Activated T-cell treated with anti-CD3 and anti-CD28 coated beads, Interleukin-2, amount 50 U/mL, for 24 hours (primary cell): ENCODE measurements at regions not wholly inside any gene's neighbourhood (a gene's known extent, or its start where the extent isn't known, plus 50 kb on each side); places are given as distances from the start of the nearest gene placed in this dataset.

ENCODE experiments used
- DNase-seq: peaks from one replicate; pipeline ENCODE4 v3.0.0-alpha.2; 2020
- H3K27ac Mint-ChIP-seq: 2 replicates; pipeline ENCODE4 v1.8.0; 2020; ENCODE audit warnings: mild to moderate bottlenecking, mixed read lengths
- H3K27me3 Mint-ChIP-seq: 2 replicates; pipeline ENCODE4 v1.8.0; 2020; ENCODE audit warnings: mixed read lengths
- H3K36me3 Mint-ChIP-seq: 2 replicates; pipeline ENCODE4 v1.8.0; 2020; ENCODE audit warnings: low read depth, mixed read lengths
- H3K4me1 Mint-ChIP-seq: 2 replicates; pipeline ENCODE4 v1.8.0; 2020; ENCODE audit warnings: low read depth, mixed read lengths
- H3K4me3 Mint-ChIP-seq: 2 replicates; pipeline ENCODE4 v1.8.0; 2020; ENCODE audit warnings: mild to moderate bottlenecking, moderate library complexity, mixed read lengths
- H3K9me3 Mint-ChIP-seq: 2 replicates; pipeline ENCODE4 v1.8.0; 2020; ENCODE audit warnings: mixed read lengths

DNA sequence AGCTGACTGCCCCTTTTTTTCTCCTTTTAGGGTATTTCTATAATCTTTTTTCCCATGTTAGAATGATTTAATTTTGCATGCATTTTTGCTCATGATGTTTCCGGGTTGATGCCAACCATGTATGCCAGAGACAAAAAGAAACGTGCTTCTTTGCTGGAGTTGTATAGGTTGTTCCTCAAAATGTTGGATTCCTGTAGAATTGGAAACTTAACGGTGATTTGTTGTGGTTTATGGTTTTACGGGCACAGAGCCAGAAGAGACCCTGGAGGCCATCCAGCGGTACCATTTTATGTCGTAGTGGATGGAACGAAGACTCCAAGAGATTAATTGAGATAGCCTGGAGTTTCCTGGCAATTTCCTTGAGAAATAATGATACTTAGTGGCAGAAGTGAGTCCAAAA, 481.5 kb upstream of the RGMA start:
- Mint-ChIP-seq H3K9me3 (no peaks in the 10 kb centered on the region), H3K4me3 (no peak overlapping the region), H3K36me3 (no peaks in the 10 kb centered on the region)

DNA sequence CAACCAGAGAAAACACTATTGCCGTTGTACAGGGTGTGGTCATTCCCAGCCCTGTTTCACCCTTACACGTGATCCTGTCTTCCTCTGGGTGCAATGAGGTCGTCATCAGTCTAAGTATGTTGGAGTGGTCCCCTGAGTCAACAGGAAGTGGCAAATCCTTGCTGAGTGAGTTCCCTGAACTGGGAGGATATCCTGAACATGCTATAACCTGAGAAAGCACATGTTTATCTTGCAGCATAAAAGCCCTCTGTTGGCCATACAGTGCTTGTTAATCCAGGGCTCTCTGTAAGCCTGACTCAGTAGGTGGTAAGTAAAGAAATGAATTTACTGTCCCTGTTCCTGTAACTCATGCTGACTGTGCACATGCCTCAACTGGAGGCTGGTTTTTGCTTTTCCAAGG, 477.8 kb upstream of the RGMA start:
- no peaks in the 10 kb centered on the region for H3K36me3 Mint-ChIP-seq
- no peak overlapping the region for H3K27ac Mint-ChIP-seq
- no peak for DNase-seq
- H3K4me3 Mint-ChIP-seq, result no peak overlapping the region
- H3K9me3 Mint-ChIP-seq, result no peaks in the 10 kb centered on the region
- H3K27me3 Mint-ChIP-seq, result peaks cover 3% of the 10 kb centered on the region
- no peaks in the 10 kb centered on the region for H3K4me1 Mint-ChIP-seq

More for the DNA sequence above, 481.5 kb upstream of the RGMA start:
- DNase-seq, result no peak
- Mint-ChIP-seq H3K4me1 (no peaks in the 10 kb centered on the region), H3K27ac (no peak overlapping the region), H3K27me3 (peaks cover 6% of the 10 kb centered on the region)

DNA sequence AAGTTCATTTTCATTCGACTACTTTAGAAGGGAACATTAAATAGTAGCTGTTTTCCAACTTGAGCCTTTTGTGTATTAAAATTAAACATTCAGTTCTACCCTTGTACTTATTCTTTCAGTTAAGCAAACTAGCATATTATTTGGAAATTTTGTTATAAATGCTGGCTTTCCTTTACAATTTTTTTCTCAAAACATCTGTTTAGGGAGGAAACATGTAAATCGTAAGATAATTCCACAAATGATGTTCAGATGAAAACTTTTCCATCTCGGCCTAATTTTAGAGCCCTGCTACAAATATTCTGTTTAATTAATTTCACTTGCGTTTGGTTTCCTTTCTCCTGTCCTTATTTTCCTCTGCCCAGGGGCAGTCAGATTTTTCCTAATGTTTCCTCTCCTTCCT, 476.2 kb upstream of the RGMA start:
- Mint-ChIP-seq H3K4me1 (no peaks in the 10 kb centered on the region), H3K9me3 (no peaks in the 10 kb centered on the region), H3K27ac (no peak overlapping the region), H3K4me3 (no peak overlapping the region), H3K27me3 (no peaks in the 10 kb centered on the region), H3K36me3 (no peaks in the 10 kb centered on the region)
- no peak for DNase-seq

DNA sequence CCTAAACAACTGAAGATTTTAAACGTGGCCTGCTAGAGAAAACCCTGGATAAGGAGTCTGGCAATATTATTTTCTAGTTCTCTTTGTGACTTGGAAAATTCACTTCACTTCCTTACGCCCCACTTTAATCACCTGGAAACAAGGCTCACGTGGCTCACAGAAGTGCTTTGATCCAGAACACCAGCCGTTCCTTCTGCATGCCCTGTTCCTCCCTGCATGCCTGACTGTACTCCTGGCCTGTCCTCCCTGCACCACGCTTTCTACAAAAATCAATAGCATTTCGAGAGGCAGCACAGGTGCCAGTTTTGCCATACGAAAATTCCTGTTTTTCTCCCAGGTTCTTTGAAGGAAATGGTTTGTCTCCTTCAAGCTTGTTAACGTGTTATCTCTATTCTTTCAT, 474.2 kb upstream of the RGMA start:
- Mint-ChIP-seq H3K27ac (no peak overlapping the region), H3K4me3 (no peak overlapping the region), H3K9me3 (no peaks in the 10 kb centered on the region), H3K4me1 (no peaks in the 10 kb centered on the region), H3K27me3 (peaks cover 13% of the 10 kb centered on the region), H3K36me3 (no peaks in the 10 kb centered on the region)
- no peak for DNase-seq

DNA sequence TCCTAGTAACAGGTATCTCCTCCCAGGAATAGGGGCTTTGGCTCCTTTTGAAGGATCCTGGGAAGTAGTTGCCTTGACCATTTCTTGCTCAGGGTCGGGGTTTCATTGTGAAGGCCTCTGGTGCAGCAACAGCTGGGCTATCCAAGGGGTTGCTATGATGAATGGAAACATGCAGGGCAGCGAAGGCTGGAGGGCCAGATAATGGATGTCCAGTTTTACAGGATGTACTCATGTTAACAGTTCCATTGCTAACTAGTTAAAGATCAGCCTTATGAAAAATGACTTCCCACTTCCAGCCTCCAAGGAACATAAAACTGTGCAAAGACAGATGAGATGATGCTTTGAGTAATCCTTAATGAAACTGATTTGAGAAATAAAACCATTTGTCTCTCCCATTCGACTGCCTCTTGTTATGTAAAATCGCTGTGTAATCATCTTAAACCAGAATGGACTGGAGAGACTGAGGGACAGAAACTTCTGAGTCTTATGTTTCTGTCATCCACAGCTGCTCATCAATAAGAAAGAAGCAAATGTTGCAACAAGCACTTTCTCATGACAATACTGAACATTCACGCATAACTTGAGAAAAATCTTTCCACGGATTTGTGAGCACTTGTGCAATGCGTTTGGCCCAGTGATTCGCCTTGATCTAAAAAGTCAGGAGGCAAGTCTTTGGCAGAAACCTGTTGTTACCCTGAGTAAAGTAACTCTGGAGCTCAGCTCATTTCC, 473.5 kb upstream of the RGMA start:
- no peak for DNase-seq
- H3K27ac Mint-ChIP-seq, result no peak overlapping the region
- H3K36me3 Mint-ChIP-seq, result no peaks in the 10 kb centered on the region

DNA sequence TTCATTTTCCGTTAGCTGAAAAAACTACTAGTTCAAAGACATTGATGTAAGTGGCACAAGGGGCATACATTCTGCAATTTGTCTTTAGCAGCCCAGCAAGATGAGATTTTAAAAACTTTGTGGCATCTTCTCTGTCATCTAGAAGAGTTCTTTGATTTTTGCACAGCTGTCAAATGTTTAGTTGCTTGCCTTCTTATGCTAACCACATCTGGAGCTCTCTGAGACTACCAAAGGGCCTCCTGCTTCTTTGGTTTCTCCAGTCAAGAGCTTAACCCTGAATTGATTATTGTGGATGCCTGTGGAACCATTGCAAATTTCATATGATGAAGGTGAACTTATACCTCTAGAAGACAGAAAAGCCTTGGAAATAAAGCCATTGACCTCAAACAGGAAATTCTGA, 468.7 kb upstream of the RGMA start:
- H3K27me3 Mint-ChIP-seq, result peaks cover 17% of the 10 kb centered on the region
- no peak for DNase-seq
- H3K27ac Mint-ChIP-seq, result no peak overlapping the region
- no peaks in the 10 kb centered on the region for H3K4me1 Mint-ChIP-seq
- no peaks in the 10 kb centered on the region for H3K9me3 Mint-ChIP-seq
- no peak overlapping the region for H3K4me3 Mint-ChIP-seq
- no peaks in the 10 kb centered on the region for H3K36me3 Mint-ChIP-seq

More for the DNA sequence above, 473.5 kb upstream of the RGMA start:
- Mint-ChIP-seq H3K9me3 (no peaks in the 10 kb centered on the region), H3K4me3 (no peak overlapping the region), H3K4me1 (no peaks in the 10 kb centered on the region), H3K27me3 (peaks cover 13% of the 10 kb centered on the region)

DNA sequence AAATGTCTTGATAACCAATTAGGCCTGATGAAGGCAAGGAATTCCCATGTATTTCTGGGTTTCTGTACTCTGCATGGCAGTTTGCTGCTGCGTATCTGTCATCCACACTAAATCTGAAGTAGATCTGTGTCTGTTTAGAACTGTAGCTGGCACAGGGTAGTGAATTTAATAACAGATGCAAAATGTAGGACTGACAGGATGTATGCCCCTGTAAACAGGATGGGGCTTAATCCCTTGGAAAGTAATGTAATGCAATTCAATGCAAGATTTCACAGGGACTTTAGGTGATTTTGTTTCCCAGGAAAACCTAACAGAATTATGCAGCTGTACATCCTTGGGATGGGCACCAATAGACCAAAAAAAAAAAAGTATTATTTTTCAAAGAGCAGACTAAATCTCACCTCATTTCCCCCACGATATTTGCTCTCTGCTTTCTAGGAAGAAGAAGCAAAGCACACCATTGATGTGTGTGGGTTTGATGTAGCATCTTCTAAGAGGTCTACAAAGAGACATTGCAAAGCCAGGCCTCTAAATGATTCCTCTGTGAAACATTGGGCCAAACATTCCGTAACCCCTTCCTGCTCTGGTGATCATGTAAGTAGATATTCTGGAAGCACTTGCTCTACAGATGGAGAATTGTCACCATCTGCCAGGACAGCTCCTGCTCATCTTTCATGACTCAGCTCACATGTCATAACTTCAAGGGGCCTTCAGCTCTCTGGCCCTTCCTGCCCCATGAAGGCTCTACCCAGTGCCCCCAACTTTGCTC, 464.3 kb upstream of the RGMA start:
- DNase-seq, result no peak
- no peaks in the 10 kb centered on the region for H3K9me3 Mint-ChIP-seq

DNA sequence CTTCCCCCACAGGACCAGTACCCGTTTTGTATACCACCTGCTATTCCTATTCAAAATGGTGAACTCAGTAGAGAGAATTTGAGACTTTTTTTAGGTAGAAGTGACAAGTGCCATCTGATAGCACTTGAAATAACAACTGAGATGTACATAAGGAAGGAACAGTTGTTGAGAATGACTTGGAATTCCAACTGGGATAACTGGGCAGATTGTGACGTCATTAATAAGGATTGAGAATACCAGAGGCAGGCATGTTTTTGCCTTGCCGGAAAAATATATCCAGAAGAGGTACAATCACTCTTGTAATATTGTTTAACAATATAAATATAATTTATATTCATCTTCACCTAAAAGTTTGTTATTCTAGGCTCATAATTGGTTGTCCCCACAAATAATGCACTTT, 454.1 kb upstream of the RGMA start:
- peaks cover 9% of the 10 kb centered on the region for H3K27me3 Mint-ChIP-seq
- no peaks in the 10 kb centered on the region for H3K36me3 Mint-ChIP-seq
- H3K4me1 Mint-ChIP-seq, result no peaks in the 10 kb centered on the region
- H3K27ac Mint-ChIP-seq, result no peak overlapping the region
- H3K9me3 Mint-ChIP-seq, result peaks cover 7% of the 10 kb centered on the region
- H3K4me3 Mint-ChIP-seq, result no peak overlapping the region
- DNase-seq, result no peak

More for the DNA sequence above, 464.3 kb upstream of the RGMA start:
- Mint-ChIP-seq H3K4me3 (no peak overlapping the region), H3K36me3 (no peaks in the 10 kb centered on the region), H3K27ac (no peak overlapping the region), H3K4me1 (no peaks in the 10 kb centered on the region), H3K27me3 (peaks cover 10% of the 10 kb centered on the region)

DNA sequence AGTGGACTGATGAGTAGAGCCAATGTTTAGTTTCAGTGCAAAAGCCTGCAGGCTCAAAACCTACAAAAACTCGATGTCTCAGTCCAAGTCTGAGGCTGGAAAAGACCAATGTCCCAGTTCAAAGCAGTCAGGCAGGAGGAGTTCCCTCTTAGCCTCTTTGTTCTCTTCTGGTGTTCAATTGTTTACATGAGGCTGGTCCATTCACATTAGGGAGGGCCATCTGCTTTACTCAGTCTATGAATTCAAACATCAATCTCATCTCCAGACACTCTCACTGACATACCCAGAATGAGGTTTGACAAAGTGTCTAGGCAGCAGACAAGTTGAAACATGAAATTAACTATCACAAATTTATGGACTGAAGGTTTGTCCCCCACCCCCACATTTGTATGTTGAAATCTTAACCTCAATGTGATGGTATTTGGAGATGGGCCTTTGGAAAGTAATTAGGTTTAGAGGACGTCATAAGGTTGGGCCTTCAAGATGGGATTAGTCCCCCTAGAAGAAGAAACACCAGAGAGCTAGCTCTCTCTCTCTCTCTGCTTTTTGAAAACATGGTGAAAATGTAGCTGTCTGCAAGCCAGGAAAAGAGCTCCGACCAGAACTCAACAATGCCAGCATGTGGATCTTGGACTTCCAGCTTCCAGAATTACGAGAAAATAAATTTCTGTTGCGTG, 438.5 kb upstream of the RGMA start:
- no peak for DNase-seq
- H3K27me3 Mint-ChIP-seq, result peaks cover 25% of the 10 kb centered on the region
- H3K4me3 Mint-ChIP-seq, result no peak overlapping the region
- H3K4me1 Mint-ChIP-seq, result no peaks in the 10 kb centered on the region
- H3K36me3 Mint-ChIP-seq, result no peaks in the 10 kb centered on the region
- no peak overlapping the region for H3K27ac Mint-ChIP-seq
- H3K9me3 Mint-ChIP-seq, result no peaks in the 10 kb centered on the region

DNA sequence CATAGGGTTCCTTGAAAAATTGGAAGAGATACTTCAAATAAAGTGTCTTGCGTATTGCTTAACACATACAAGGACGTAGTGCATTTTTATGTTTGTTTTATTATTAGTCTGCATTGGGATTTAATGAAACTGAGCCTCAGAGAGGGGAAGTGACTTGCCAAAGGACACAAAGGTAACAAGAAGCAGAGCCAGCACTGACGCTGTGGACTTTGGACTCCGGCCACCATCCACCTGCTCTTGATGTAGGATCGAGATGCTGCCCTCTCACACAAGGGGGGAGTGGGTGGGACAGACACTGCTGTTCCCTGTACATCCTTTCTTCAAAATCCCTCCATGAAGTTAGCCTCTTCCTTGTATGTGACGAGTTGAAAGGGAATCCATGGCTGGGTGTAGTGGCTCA, 435.4 kb upstream of the RGMA start:
- Mint-ChIP-seq H3K27me3 (peaks cover 29% of the 10 kb centered on the region), H3K4me1 (no peaks in the 10 kb centered on the region), H3K36me3 (no peaks in the 10 kb centered on the region), H3K27ac (no peak overlapping the region), H3K9me3 (no peaks in the 10 kb centered on the region), H3K4me3 (no peak overlapping the region)
- DNase-seq, result no peak

DNA sequence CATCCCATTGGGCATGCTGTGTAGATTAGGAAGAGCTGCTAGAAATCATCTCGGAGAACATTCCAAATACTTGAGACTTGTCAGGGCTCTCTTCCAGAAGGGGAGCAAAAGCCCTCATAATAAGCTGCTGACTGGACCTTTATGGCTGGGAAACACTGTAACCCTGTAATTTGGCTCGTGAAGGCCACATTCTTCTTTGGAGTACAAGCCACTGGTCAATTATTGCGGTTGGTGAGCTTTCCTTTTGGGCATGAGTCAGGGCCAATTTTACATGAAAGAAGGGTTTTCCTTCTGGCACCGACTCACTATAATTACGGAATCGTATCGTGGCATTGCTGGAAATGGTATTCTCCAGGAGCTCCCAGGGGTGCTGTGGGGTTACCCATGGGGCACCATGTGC, 434.5 kb upstream of the RGMA start:
- DNase-seq, result no peak
- H3K36me3 Mint-ChIP-seq, result no peaks in the 10 kb centered on the region
- H3K9me3 Mint-ChIP-seq, result no peaks in the 10 kb centered on the region
- no peak overlapping the region for H3K4me3 Mint-ChIP-seq
- no peak overlapping the region for H3K27ac Mint-ChIP-seq
- H3K4me1 Mint-ChIP-seq, result no peaks in the 10 kb centered on the region
- peaks cover 29% of the 10 kb centered on the region for H3K27me3 Mint-ChIP-seq

DNA sequence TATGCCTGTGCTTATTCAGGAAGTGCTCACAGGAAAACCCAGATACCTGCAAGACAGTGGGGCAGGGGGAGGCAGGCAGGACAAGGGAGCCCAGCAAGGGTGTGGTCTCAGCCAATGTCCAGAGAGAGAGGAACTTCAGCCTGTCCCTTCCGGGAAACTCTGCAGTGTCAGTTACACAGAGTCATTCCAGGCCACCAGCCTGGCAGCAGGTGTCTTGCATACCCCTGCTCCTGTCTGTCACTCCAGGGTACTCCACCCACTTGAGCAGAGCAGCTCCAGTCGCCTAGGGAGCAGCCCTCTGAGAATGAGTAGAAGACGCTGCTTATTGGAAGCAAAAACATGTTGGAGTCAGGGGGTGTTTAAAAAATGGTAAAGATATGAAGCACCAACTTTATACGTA, 431.2 kb upstream of the RGMA start:
- no peaks in the 10 kb centered on the region for H3K9me3 Mint-ChIP-seq
- H3K27me3 Mint-ChIP-seq, result peaks cover 26% of the 10 kb centered on the region
- H3K27ac Mint-ChIP-seq, result no peak overlapping the region
- no peaks in the 10 kb centered on the region for H3K4me1 Mint-ChIP-seq
- no peaks in the 10 kb centered on the region for H3K36me3 Mint-ChIP-seq
- no peak overlapping the region for H3K4me3 Mint-ChIP-seq
- no peak for DNase-seq

DNA sequence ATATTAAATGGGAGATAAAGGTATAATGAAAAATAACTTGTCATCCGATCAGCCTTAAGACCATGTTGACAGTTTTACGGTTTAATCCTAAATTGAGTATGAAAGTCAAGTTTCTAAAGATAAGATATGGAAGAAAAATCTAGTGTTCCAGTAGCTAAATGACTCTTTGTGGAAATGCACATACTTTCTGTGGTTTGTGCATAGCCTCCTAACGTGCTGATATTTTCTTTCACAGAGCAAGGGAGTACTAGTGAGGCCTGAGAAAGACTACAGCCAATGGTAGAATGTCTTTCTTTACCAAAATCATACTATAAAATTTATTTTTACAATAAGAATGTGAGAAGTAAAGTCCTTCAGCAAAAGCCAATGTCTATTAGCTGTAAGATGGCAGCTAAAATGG, 430.6 kb upstream of the RGMA start:
- DNase-seq, result no peak
- Mint-ChIP-seq H3K4me3 (no peak overlapping the region), H3K9me3 (no peaks in the 10 kb centered on the region), H3K27ac (no peak overlapping the region), H3K4me1 (no peaks in the 10 kb centered on the region), H3K36me3 (no peaks in the 10 kb centered on the region), H3K27me3 (peaks cover 27% of the 10 kb centered on the region)

DNA sequence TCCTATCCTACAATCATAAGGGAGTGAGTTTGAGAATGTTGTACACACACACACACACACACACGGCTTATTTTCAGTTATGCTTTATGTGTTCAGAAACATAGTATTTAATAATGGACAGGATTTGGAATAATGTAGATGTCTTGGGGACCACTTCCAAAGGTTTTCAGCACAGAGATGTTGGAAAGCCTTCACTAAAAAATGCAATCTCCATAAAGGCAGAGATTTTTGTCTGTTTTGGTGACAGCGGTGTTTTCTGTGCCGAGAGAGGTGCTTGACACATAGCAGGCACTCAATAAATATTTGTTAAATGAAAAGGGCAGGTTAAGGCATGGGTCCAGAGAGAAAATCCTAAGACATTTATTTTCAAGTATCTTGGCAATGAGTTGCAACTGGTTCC, 428.2 kb upstream of the RGMA start:
- H3K27me3 Mint-ChIP-seq, result peaks cover 16% of the 10 kb centered on the region

More for the DNA sequence above, 428.2 kb upstream of the RGMA start:
- no peaks in the 10 kb centered on the region for H3K9me3 Mint-ChIP-seq
- DNase-seq, result no peak
- no peaks in the 10 kb centered on the region for H3K4me1 Mint-ChIP-seq
- no peak overlapping the region for H3K4me3 Mint-ChIP-seq
- no peak overlapping the region for H3K27ac Mint-ChIP-seq
- no peaks in the 10 kb centered on the region for H3K36me3 Mint-ChIP-seq
